ENCODE measurements at regions not wholly inside any gene's neighbourhood (a gene's known extent, or its start where the extent isn't known, plus 50 kb on each side); places are given as distances from the start of the nearest gene placed in this dataset.

- in situ Hi-C loops (cut with MboI) (no loop called here), intact Hi-C loops (cut with micrococcal nuclease; ENCODE audit: unreplicated experiment) (no loop called here)
- CTCF ChIA-PET: no interaction called here
- H3K79me2 ChIP-seq (ENCODE audit: control insufficient read depth, insufficient read depth, low read length): no peaks in the 10 kb centered on the region
- H2AFZ ChIP-seq (ENCODE audit: control insufficient read depth, low read depth, low read length): no peak overlapping the region
- POLR2A ChIA-PET: no interaction called here
- no peak for FAIRE-seq
- no peak for DNase-seq (ENCODE audit: low read depth, low spot score)
- no peaks in the 10 kb centered on the region for H3K4me1 ChIP-seq (ENCODE audit: control insufficient read depth, insufficient read depth, low read length)
- no peaks in the 10 kb centered on the region for H3K36me3 ChIP-seq (ENCODE audit: control insufficient read depth in 2 of 2, insufficient read depth in 2 of 2, low read length in 1 of 2)
- no peaks in the 10 kb centered on the region for H4K20me1 ChIP-seq (ENCODE audit: control insufficient read depth, insufficient read depth)
- TF ChIP-seq ESRRA (IDR thresholded peaks at IDR 0.05; ENCODE audit: low read length) (no peak), ZBTB11 (CRISPR knock-in tag; IDR thresholded peaks at IDR 0.05) (no peak), ATF2 (IDR thresholded peaks at IDR 0.05; ENCODE audit: low read length) (no peak), CEBPB (IDR thresholded peaks at IDR 0.05; ENCODE audit: borderline replicate concordance in 1 of 2, low read depth in 2 of 2, low read length in 2 of 2) (no peak), EP300 (IDR thresholded peaks at IDR 0.05; ENCODE audit: borderline replicate concordance in 1 of 2, control insufficient read depth in 1 of 2, low read depth in 2 of 2, low read length in 2 of 2) (no peak), GABPA (IDR thresholded peaks at IDR 0.05; ENCODE audit: low read depth) (no peak), DPF2 (IDR thresholded peaks at IDR 0.05) (no peak)
- SMC1A ChIA-PET (ENCODE audit: uncharacterized antibody, unreplicated experiment): no interaction called here
- H3K9me3 ChIP-seq (replicated peaks; ENCODE audit: control insufficient read depth, insufficient read depth, low read length): no peaks in the 10 kb centered on the region; the same call in 2 of the 3 replicates
- ATAC-seq: no peak
- BruUV-seq (replicated peaks): no TSS peak
- no peaks in the 10 kb centered on the region for H3K27me3 ChIP-seq (replicated peaks in 1 of 2; ENCODE audit: control insufficient read depth in 2 of 2, insufficient read depth in 2 of 2, low read length in 1 of 2)
- 44% methylated on average over 3 of the region's 3 CpGs for WGBS (ENCODE audit: insufficient coverage, insufficient replicate concordance, low lambda C conversion rate, missing lambda C conversion rate)
- no peak overlapping the region for H3K4me2 ChIP-seq (ENCODE audit: control insufficient read depth, insufficient read depth)
- H3K27ac ChIP-seq (ENCODE audit: control insufficient read depth, insufficient read depth): no peak overlapping the region
- RAD21 ChIA-PET (ENCODE audit: unreplicated experiment): no interaction called here
- no peak overlapping the region for H3K4me3 ChIP-seq
- no peak overlapping the region for H3K9ac ChIP-seq (ENCODE audit: control insufficient read depth, insufficient read depth, low read length)
Observed at GRCh38 chr5:8114597-8115266, 245.8 kb downstream of the MTRR start.

All from GM12878 (cell line).